WI38 (cell line): ENCODE measurements at regions not wholly inside any gene's neighbourhood (a gene's known extent, or its start where the extent isn't known, plus 50 kb on each side); places are given as distances from the start of the nearest gene placed in this dataset.

Source experiments
- H3K4me3 ChIP-seq: 2 replicates; pipeline ENCODE4 v1.5.1; 2011; ENCODE audit warnings: low read depth, mild to moderate bottlenecking, control low read depth, low read length
- TF ChIP-seq, protein P1 (sequence below): IDR thresholded peaks from 2 replicates; pipeline ENCODE4 v1.5.1; 2012; ENCODE audit warnings: low read depth, mild to moderate bottlenecking, control low read depth, low read length

DNA sequence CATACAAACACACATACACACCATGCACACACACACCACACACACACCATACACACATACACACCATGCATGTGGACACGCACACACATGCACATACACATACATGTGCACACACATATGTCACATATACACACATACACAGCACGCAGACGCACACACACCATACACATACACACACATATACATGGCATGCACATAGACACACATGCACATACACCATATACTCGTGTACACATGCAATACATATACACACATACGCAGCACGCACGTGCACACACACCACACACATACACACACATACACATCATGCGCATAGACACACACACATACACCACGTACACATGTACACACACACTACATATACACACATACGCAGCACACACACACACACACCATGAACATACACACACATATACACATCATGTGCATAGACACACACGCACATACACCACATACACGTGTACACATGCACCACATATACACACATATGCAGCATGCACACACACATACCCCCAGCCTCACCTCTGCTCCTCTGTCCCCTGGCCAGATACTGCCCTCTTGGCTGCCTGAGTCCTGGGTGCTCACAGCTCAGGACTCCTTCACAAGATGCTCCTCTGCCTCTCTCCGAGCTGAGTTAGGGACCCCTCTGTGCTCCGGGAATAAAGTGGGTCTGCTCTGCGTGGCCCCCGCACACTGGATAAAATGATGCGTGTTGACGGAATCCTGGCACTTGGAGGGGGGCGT is 70.9 kb upstream of the ARHGEF7 start:
- H3K4me3 ChIP-seq, result no peak overlapping the region
- TF ChIP-seq, protein P1, sequence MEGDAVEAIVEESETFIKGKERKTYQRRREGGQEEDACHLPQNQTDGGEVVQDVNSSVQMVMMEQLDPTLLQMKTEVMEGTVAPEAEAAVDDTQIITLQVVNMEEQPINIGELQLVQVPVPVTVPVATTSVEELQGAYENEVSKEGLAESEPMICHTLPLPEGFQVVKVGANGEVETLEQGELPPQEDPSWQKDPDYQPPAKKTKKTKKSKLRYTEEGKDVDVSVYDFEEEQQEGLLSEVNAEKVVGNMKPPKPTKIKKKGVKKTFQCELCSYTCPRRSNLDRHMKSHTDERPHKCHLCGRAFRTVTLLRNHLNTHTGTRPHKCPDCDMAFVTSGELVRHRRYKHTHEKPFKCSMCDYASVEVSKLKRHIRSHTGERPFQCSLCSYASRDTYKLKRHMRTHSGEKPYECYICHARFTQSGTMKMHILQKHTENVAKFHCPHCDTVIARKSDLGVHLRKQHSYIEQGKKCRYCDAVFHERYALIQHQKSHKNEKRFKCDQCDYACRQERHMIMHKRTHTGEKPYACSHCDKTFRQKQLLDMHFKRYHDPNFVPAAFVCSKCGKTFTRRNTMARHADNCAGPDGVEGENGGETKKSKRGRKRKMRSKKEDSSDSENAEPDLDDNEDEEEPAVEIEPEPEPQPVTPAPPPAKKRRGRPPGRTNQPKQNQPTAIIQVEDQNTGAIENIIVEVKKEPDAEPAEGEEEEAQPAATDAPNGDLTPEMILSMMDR, result no peak

DNA sequence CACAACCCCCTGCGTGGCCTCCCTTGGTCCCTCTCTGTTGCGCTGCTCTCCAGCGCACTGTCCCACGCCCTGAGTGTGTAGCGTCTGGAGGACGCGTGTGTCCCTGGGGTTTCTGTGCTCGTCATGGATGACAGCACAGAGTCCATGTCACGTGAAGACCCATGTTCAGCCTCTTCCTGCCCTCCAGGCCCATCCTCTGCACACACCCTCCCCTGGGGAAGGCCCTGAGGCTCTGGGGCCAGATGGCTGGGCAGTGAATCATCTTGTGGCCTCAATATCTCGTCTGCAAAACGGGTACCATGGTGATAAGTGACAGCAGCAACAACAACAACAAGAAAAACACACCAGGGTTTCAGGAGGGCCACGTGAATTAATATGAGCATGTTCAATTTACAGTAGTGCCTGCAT is 71.5 kb upstream of the ARHGEF7 start:
- no peak overlapping the region for H3K4me3 ChIP-seq
- TF ChIP-seq, protein P1, result no peak

DNA sequence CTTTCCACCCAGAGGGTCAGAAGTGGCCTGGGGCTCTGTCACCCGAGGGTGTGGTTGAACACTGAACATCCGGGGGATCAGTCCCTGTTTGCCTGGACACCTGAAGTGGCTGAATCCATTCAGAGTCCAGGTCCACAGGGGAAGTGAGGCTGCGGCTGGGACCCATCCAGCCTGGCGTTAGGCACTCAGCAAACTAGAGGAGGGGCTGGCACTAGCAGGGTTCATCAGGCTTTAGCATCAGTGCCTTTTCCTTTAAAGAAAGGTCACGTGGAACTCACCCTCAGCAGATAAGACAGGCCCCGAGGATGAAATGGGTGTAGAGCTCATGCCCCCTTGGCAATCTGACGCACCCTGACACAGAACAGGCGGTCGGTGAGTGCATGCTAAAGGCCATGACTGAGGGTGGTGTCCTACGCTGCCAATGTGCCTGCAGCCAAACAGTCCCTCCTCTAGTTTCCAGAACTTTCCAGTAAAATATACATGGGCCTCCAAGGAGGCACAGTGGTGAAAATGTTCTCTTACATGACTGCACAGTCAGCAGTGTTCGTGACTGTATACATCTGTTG is 72.4 kb upstream of the ARHGEF7 start:
- TF ChIP-seq, protein P1, result no peak
- no peak overlapping the region for H3K4me3 ChIP-seq

DNA sequence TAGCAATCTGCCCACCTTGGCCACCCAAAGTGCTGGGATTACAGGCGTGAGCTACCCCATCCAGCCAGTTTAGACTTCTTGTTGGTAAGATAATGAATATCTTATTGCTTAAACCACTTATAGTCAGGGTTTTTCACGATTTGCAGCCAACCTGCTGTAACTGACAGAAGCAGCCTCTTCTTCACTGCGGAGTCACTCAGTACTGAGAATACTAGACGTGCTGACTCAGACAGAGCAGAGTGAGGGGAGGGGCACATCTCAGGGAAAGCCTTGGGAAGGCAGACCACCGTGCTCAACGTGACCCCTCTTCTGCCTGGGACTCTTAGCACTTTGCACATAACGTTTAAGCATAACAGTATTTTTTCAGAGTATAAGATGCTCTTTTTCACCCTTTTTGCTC is 74.3 kb upstream of the ARHGEF7 start:
- H3K4me3 ChIP-seq, result no peak overlapping the region
- TF ChIP-seq, protein P1, result no peak

DNA sequence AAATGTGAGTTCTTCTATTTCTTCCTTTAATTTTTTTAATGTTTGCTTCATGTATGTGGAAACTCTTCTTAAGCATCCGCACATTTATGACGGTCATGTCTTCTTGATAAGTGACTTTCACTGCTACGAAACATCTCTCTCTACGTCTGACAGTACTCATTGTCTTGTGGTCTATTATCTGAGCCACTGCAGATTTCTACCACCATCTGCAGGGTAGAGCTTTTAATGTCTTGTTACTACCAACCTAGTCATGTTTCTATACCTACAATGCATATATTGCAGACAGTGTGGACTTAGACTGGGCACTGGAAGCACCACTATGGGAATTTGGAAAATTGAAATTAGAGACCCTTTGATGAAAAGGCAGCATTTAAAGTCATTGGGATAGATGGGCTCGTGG is 75.4 kb upstream of the ARHGEF7 start:
- no peak overlapping the region for H3K4me3 ChIP-seq
- TF ChIP-seq, protein P1, result no peak

DNA sequence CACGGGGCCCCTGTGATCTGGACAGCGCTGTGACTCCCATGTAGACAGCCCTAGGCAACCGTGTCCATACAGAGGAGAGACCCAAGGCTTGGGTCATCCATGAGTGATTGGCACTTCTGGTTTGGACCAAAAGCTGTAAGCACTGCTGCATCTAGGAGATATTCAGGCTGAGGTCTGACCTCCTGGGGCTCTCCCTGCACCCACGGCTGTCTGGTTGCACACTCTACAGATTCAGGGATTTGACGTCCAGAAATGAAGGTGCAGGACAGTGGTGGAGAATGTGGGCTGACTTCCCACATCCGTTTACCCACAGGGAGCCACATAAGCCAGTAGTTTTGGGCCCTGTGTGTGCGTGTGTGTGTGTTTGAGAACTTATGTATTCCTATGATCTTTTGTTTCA is 76.2 kb upstream of the ARHGEF7 start:
- TF ChIP-seq, protein P1, result no peak

DNA sequence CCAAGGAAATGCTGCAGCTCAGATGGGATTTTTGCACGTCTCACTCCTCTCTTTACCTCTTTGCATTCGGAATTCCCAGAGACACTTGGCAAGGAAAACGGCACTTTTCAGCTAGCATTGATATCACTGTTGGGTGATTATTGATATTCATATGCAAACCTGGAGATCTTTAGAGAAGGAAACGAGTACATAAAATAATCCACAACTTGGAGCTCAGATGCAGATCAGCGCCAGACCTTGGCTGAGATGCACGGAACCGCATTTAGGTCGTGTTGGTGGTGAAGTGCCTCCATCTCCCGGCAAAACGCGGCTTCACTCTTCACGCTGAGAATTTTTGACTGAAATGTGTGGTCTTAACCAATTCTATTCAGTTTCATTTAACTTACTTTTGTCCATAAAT is 77.2 kb upstream of the ARHGEF7 start:
- TF ChIP-seq, protein P1, result no peak

More for the DNA sequence above, 76.2 kb upstream of the ARHGEF7 start:
- no peak overlapping the region for H3K4me3 ChIP-seq

More for the DNA sequence above, 77.2 kb upstream of the ARHGEF7 start:
- H3K4me3 ChIP-seq, result no peak overlapping the region
